K562 (cell line): ENCODE measurements at regions not wholly inside any gene's neighbourhood (a gene's known extent, or its start where the extent isn't known, plus 50 kb on each side); places are given as distances from the start of the nearest gene placed in this dataset.

ENCODE experiments used
- HDAC2 ChIP-seq: fragments of 450-650 bp; IDR thresholded peaks from 2 replicates; pipeline ENCODE4 v1.6.1; 2016; ENCODE audit warnings: mild to moderate bottlenecking
- NUFIP1 ChIP-seq: fragments of 450-650 bp; IDR thresholded peaks from 2 replicates; pipeline ENCODE4 v1.6.1; 2018; ENCODE audit not compliant: partially characterized antibody
- POLR2B ChIP-seq: fragments of 450-650 bp; IDR thresholded peaks from 2 replicates; pipeline ENCODE4 v1.6.1; 2018; ENCODE audit warnings: low read depth; ENCODE audit not compliant: partially characterized antibody
- ZNF133 ChIP-seq: fragments of 250-450 bp; sonication (Bioruptor Pico); IDR thresholded peaks from 2 replicates; pipeline ENCODE4 v1.4.0; 2020; ENCODE audit warnings: mild to moderate bottlenecking
- ZNF407 ChIP-seq: fragments of 450-650 bp; IDR thresholded peaks from 2 replicates; pipeline ENCODE4 v1.6.1; 2016; ENCODE audit warnings: low read depth
- ZNF431 ChIP-seq: sonication (generic); formaldehyde crosslinking; IDR thresholded peaks from 2 replicates; pipeline ENCODE4 v1.8.0; 2022; ENCODE audit warnings: mild to moderate bottlenecking, missing genetic modification reagents
- ZNF561 ChIP-seq: fragments of 450-650 bp; formaldehyde crosslinking; conservative IDR thresholded peaks from 2 replicates; pipeline ENCODE4 v1.4.0; 2020; ENCODE audit warnings: mild to moderate bottlenecking, moderate library complexity
- TF ChIP-seq, protein P1 (sequence below), 3 experiments: fragments of 200-800 bp in 1 of 3; fragments of 250-450 bp in 1 of 3; fragments of 450-650 bp in 1 of 3; sonication (Bioruptor Pico) in 1 of 3; sonication (Bioruptor generic) in 1 of 3; formaldehyde crosslinking in 1 of 3; IDR thresholded peaks; 2 replicates each; pipeline versions ENCODE4 v1.6.1 to v1.8.0; 2016 to 2022; ENCODE audit warnings: mild to moderate bottlenecking in 2 of 3, missing genetic modification characterization in 2 of 3, missing compliant biosample characterization in 1 of 3, moderate library complexity in 1 of 3

DNA sequence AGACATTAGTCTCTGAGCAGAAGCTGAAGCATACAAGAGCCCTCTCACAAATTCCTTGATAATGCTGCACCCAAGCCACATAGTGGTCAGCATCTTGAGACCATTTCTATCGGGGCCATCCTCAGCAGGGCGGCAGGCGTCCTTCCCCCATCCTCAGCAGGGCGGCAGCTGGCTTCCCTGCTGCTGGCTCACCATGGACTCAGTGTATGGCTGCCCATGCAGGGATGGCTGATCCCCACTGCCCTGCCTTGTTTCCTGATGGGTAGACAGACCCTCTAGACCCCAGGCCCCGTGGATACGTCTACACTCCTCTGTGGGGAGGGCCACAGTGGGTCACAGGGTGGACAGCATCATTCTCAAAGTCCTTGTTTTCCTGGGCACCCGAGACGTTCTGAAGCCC, 406.8 kb downstream of the TCERG1L start (continued):
- TF ChIP-seq, protein P1, sequence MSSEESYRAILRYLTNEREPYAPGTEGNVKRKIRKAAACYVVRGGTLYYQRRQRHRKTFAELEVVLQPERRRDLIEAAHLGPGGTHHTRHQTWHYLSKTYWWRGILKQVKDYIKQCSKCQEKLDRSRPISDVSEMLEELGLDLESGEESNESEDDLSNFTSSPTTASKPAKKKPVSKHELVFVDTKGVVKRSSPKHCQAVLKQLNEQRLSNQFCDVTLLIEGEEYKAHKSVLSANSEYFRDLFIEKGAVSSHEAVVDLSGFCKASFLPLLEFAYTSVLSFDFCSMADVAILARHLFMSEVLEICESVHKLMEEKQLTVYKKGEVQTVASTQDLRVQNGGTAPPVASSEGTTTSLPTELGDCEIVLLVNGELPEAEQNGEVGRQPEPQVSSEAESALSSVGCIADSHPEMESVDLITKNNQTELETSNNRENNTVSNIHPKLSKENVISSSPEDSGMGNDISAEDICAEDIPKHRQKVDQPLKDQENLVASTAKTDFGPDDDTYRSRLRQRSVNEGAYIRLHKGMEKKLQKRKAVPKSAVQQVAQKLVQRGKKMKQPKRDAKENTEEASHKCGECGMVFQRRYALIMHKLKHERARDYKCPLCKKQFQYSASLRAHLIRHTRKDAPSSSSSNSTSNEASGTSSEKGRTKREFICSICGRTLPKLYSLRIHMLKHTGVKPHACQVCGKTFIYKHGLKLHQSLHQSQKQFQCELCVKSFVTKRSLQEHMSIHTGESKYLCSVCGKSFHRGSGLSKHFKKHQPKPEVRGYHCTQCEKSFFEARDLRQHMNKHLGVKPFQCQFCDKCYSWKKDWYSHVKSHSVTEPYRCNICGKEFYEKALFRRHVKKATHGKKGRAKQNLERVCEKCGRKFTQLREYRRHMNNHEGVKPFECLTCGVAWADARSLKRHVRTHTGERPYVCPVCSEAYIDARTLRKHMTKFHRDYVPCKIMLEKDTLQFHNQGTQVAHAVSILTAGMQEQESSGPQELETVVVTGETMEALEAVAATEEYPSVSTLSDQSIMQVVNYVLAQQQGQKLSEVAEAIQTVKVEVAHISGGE (CRISPR knock-in tag; IDR thresholded peaks at IDR 0.05), result no peak
- TF ChIP-seq ZNF431 (CRISPR knock-in tag) (no peak), POLR2B (no peak), NUFIP1 (no peak), ZNF561 (no peak), ZNF133 (CRISPR knock-in tag) (no peak), HDAC2 (no peak), ZNF407 (no peak)
